ENCODE measurements at regions not wholly inside any gene's neighbourhood (a gene's known extent, or its start where the extent isn't known, plus 50 kb on each side); places are given as distances from the start of the nearest gene placed in this dataset.

GRCh38 chr4:19002170-19002569 lies 980.6 kb upstream of the LCORL start:
- DNase-seq (ENCODE audit: low spot score): no peak
- FAIRE-seq: no peak

DNA sequence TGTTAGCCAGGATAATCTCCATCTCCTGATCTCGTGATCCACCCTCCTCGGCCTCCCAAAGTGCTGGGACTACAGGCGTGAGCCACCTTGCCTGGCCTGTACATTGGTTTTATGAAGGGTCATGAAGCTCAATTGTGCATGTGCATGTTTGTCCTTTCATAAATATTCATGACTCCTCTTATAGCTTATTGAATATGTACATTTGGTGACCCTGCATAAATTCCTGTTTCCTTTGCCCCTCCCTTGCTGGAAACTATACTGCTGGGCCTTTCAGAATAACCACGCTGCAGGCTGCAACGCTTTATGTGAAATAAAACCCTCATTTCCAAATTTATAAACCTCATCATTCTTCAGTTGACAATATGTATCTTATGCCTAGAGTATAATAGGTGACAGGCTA lies 978.0 kb upstream of the LCORL start:
- no peak for FAIRE-seq

GRCh38 chr4:18981234-18981615 lies 959.7 kb upstream of the LCORL start:
- FAIRE-seq: no peak

More for the DNA sequence above, 978.0 kb upstream of the LCORL start:
- no peak for DNase-seq (ENCODE audit: low spot score)

GRCh38 chr4:18980516-18981233 lies 959.1 kb upstream of the LCORL start:
- DNase-seq (ENCODE audit: low spot score) (no peak), FAIRE-seq (no peak)

More at GRCh38 chr4:18981234-18981615, 959.7 kb upstream of the LCORL start:
- DNase-seq (ENCODE audit: low spot score): no peak

GRCh38 chr4:18976884-18977283 lies 955.3 kb upstream of the LCORL start:
- FAIRE-seq (no peak), DNase-seq (ENCODE audit: low spot score) (no peak)

DNA sequence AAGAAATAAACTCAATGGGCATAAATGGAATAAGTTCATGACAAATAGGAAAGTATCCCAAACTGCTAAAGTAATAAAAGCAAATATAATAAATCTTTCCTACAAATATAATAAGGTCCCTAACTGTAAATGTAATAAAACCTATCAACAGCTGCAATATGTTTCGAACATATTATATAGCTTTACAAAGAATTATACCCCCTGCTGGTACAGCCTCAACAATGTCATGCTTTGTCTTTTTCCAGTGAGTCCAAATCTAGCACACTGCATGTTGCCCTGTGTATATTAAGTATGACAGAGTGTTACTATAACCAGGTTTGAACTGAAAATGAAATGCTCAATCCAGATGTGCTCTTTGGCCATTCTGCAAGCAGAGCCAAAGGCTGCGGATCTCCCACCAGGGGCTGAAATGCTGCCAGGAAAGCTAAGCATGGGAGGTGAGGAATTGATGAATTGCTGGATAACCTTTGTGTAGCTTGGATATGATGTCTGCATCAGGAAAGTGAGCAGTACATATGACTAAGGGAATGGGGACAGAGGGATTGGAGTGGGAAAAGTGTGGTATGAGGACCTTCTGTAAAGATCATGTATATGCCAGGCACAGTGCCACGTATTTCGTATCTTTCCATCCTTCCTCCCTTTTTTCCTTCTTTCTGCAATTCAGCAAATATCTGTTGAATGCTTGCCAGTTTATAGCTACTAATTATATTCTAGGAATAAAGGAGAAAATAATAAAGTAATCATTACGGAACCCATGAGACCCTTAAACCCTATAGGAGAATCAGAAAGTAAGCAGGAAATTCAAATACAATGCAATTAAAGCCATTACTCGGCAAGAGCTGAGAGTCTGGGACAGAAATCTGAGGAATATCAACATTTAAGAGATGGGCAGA lies 954.6 kb upstream of the LCORL start:
- FAIRE-seq (no peak), DNase-seq (ENCODE audit: low spot score) (no peak)

GRCh38 chr4:18973296-18973695 lies 951.7 kb upstream of the LCORL start:
- FAIRE-seq: no peak

DNA sequence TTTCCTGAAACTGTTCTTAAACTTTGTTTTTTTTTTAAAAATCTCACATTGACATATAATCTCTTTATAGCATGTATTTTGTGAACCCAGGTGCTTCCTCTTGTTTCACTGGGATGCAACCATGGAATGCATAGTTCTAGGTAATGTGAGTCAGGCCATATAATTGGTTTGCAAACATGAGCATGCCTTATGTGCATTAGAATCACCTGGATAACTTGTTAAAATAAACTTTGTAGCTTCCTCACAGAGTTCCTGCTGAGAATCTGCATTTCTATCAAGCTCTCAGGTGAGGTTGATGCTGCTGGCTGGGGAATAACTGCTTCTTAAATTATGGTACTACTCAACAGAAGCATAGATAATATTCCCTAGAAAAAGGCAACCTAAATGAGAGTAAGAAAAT lies 940.3 kb upstream of the LCORL start:
- DNase-seq (ENCODE audit: low spot score) (no peak), FAIRE-seq (no peak)

More at GRCh38 chr4:18973296-18973695, 951.7 kb upstream of the LCORL start:
- no peak for DNase-seq (ENCODE audit: low spot score)

GRCh38 chr4:18961266-18961665 lies 939.7 kb upstream of the LCORL start:
- DNase-seq (ENCODE audit: low spot score) (no peak), FAIRE-seq (no peak)

DNA sequence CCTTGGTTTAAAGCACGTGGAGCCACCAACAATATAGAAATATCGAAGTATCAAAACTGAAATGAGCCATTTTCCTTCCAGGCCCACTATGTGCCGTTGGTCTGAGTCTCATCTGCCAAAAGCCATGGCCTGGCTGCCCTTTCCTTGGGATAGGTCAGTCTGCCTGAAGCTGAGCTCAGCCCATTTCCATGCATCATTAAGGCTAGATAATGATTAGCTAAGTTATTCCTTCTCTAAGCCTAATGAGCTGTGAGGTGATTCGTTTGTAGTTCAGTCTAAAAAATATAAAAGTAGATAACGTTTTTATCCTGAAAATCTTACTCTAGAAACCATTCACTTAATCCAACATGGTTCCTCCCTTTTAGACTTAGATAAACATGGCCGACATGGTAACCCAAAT lies 936.2 kb upstream of the LCORL start:
- DNase-seq (ENCODE audit: low spot score): no peak
- FAIRE-seq: peak; percentile 86

DNA sequence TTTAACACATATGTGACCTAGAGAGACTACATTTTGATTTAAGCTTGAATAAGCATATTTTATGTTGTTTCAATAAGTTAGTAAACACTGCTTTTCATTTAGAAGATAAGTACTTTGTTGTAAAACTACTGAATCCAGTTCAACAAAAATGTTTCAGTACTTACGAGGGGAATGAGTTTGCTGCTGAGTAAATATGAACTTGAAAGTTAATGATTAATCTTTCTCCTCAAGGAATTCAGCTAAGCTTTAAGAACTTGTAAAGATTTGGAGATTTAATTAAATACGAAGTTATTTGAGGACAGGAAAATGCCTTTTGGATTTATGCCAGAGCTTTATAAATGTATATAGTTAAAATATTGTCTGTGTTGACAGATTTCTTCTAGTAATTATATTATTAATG lies 933.0 kb upstream of the LCORL start:
- DNase-seq (ENCODE audit: low spot score): peak; percentile 46
- peak; percentile 90 for FAIRE-seq

DNA sequence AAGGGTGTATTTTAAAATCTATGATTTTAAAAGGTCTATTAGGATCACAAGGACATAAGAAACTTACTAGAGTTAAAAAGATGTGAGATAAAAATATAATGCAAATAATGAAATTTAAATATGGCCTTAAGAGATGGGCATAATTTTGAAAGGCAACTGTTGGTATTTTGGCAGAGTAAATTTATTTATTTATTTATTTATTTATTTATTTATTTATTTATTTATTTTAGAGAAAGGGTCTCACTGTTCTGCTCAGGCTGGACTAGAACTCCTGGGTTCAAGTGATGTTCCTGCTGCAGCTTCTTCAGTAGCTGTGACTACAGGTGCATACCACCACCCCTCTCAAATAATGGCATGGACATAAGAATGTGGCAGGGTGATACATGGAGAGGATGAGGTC lies 932.1 kb upstream of the LCORL start:
- no peak for FAIRE-seq

DNA sequence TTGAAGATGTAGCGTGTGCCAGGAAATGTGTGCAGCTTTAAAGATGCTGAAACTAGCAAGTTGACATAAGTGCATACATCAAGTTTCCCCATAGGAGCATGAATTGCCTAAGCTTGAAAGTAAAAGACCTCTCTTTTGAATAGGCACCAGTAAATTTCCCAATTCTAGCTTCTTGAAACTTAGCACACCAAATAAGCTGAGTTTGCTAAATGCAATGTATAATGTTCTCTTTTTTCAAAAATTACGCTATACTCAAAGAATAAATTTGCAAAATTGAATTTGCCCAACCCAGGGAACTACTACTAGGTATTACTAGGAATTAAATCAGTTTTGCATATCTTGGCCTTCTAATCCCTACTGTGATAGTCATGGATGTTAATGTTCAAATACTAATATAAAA lies 923.9 kb upstream of the LCORL start:
- DNase-seq (ENCODE audit: low spot score) (no peak), FAIRE-seq (no peak)

More for the DNA sequence above, 932.1 kb upstream of the LCORL start:
- DNase-seq (ENCODE audit: low spot score): no peak

DNA sequence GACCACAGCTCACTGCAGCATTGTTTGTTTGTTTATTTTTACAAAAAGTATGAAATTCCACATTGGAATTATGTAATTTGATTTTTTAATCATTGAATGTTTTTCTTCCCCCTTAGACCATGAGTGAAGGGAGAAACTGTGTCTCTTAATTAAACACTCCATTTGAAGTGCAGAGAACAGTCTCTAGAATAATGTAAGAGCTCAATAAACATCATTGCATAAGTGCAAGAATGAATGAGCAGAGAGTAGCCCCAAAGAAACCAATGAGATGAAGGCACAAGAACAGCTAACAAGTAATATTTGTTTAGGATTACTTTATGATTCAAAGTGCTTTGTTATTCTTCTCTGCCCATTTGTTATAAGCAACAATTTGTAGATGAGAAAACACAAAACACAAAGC lies 921.3 kb upstream of the LCORL start:
- FAIRE-seq (no peak), DNase-seq (ENCODE audit: low spot score) (no peak)

GRCh38 chr4:18938343-18939099 lies 917.0 kb upstream of the LCORL start:
- DNase-seq (ENCODE audit: low spot score): peak; percentile 61
- FAIRE-seq: peak; percentile 82

GRCh38 chr4:18937746-18938145 lies 916.2 kb upstream of the LCORL start:
- DNase-seq (ENCODE audit: low spot score): no peak
- FAIRE-seq: no peak

DNA sequence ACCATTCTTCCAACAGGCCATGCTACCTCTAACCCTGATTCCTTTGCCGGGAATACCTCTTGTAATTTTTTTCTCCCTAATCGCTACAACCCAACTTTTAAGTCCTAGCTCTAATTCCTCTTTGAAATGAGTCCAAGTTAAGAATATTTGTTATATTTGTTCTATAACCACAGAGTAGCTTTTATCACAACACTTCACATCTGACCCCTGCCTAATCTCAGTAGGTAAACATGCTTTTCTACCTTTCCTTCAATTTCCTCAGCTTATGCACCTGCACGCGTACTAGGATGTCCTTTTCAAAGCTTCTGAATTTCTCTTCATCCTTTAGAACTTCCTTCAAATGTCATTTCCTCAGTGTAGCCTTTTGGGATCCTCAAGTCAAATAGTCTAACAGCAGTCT lies 915.5 kb upstream of the LCORL start:
- FAIRE-seq: no peak
- DNase-seq (ENCODE audit: low spot score): no peak

DNA sequence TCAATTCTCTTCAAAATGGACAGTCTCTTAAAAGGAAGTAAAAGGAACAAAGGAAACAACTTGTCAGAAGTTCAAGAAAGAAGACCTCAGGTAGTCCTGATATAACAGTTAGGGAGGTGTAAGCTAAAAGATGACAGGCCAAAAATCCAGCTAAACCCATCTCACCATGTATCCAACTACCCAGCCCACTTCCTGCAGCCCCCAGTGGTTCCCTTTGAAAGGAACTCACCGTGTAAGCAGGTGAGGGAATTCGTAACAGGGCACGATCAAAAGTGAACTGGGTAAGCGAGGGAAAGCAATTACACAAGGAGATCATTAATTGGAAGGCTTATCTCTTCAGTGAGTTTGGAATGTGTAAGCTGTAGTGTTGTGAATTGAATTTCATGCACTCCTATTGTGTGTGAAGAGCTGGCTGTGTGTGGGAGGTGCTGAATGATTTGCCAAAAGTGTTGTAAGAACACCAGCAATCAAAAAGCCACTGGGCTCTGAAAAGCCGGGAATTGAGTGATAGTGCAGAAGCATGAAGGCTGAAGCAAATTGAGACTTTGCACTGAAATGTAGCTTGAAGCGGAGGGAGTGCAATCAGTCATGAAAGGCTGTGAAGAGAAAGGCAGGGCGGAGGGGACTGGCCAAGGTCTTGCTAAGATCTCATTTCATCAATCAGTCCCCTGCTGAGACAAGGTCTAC lies 914.2 kb upstream of the LCORL start:
- FAIRE-seq: no peak
- DNase-seq (ENCODE audit: low spot score): no peak

GRCh38 chr4:18934197-18934596 lies 912.6 kb upstream of the LCORL start:
- FAIRE-seq (no peak), DNase-seq (ENCODE audit: low spot score) (no peak)

DNA sequence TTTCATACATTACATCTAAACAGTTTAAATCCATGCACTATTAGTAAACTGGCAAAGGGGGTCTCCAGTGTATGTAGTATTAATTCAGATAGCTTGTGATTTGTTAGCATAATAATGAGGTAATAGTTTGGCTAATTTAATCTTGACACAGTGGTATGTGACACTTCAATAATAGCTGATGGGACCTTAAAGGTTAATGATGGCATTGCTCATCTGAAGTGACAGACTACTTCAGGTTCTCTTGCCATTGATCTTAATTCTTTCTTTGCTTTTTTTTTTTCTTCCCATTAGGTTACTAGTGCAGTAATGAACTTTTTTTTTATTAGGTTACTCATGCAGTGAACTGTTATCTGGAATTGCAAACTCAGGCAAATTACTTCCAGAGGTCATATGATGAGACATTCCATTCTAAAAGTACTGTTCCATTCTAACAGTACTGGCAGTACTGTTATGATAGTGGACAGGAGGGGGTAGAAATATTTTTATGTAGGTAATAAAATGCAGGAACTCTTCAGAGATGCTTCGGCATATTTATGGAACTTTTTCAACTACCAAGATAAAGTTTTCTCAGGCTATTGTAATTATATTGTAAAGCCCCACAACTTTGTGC lies 911.3 kb upstream of the LCORL start:
- DNase-seq (ENCODE audit: low spot score) (no peak), FAIRE-seq (no peak)

Data from RCC 7860 (cell line).